NCI-H524 treated with DMSO at 0.1 percent for 48 hours (cell line): ENCODE measurements at regions not wholly inside any gene's neighbourhood (a gene's known extent, or its start where the extent isn't known, plus 50 kb on each side); places are given as distances from the start of the nearest gene placed in this dataset.
A peak's percentile ranks its signal among the peaks of the same experiment; 100 is the strongest.

ENCODE experiments used
- DNase-seq: peaks from one replicate; lab custom pipeline; 2025; lab: John Stamatoyannopoulos, UW

- no peak for DNase-seq
Measured at GRCh38 chr4:81773557-81773956, 301.9 kb upstream of the RASGEF1B start.

- DNase-seq, result no peak
Measured at GRCh38 chr4:81771721-81772120, 300.0 kb upstream of the RASGEF1B start.

- DNase-seq, result no peak
Measured at GRCh38 chr4:81769244-81769643, 297.5 kb upstream of the RASGEF1B start.

- DNase-seq, result no peak
Measured at GRCh38 chr4:81758574-81759264, 287.0 kb upstream of the RASGEF1B start.

GRCh38 chr4:81757691-81758090, 286.0 kb upstream of the RASGEF1B start:
- no peak for DNase-seq

- no peak for DNase-seq
Measured at GRCh38 chr4:81756973-81757372, 285.3 kb upstream of the RASGEF1B start.

- DNase-seq, result no peak
Measured at GRCh38 chr4:81756042-81756441, 284.3 kb upstream of the RASGEF1B start.

GRCh38 chr4:81754169-81754568, 282.5 kb upstream of the RASGEF1B start:
- DNase-seq, result no peak

GRCh38 chr4:81751531-81752289, 280.0 kb upstream of the RASGEF1B start:
- no peak for DNase-seq

- no peak for DNase-seq
Measured at GRCh38 chr4:81747242-81747930, 275.7 kb upstream of the RASGEF1B start.

GRCh38 chr4:81746773-81747172, 275.1 kb upstream of the RASGEF1B start:
- DNase-seq, result no peak

GRCh38 chr4:81746071-81746470, 274.4 kb upstream of the RASGEF1B start:
- no peak for DNase-seq

- DNase-seq, result no peak
Measured at GRCh38 chr4:81745050-81745449, 273.3 kb upstream of the RASGEF1B start.

- DNase-seq, result peak; percentile 65
Measured at GRCh38 chr4:81743731-81744435, 272.2 kb upstream of the RASGEF1B start.

- no peak for DNase-seq
Measured at GRCh38 chr4:81740487-81740886, 268.8 kb upstream of the RASGEF1B start.

- no peak for DNase-seq
Measured at GRCh38 chr4:81738891-81739290, 267.2 kb upstream of the RASGEF1B start.

GRCh38 chr4:81737865-81738559, 266.3 kb upstream of the RASGEF1B start:
- DNase-seq, result no peak

GRCh38 chr4:81736324-81736723, 264.6 kb upstream of the RASGEF1B start:
- DNase-seq, result no peak

- no peak for DNase-seq
Measured at GRCh38 chr4:81732980-81733379, 261.3 kb upstream of the RASGEF1B start.

GRCh38 chr4:81724925-81725329, 253.2 kb upstream of the RASGEF1B start:
- no peak for DNase-seq

- DNase-seq, result no peak
Measured at GRCh38 chr4:81723927-81724587, 252.3 kb upstream of the RASGEF1B start.
